GM12878 (cell line): ENCODE measurements at regions not wholly inside any gene's neighbourhood (a gene's known extent, or its start where the extent isn't known, plus 50 kb on each side); places are given as distances from the start of the nearest gene placed in this dataset.

Experiments
- CHD1 ChIP-seq: IDR thresholded peaks from 2 replicates; pipeline ENCODE4 v1.6.1; 2012; ENCODE audit warnings: low read depth, low read length, improper control_type of control experiment
- CTCF ChIP-seq, 3 experiments: IDR thresholded peaks in 2 of 3; conservative IDR thresholded peaks in 1 of 3; 2 replicates each; pipeline ENCODE4 v1.5.1; 2011; ENCODE audit warnings: low read depth in 3 of 3, low read length in 3 of 3, mild to moderate bottlenecking in 3 of 3, control low read depth in 2 of 3, moderate library complexity in 2 of 3, inconsistent platforms in 1 of 3, mixed read lengths in 1 of 3; ENCODE audit not compliant: control insufficient read depth in 2 of 3, insufficient read depth in 1 of 3; ENCODE audit errors: extremely low read depth in 1 of 3
- HDAC6 ChIP-seq: fragments of 200-600 bp; sonication (generic); IDR thresholded peaks from one replicate; pipeline ENCODE4 v1.8.0; 2017; ENCODE audit warnings: antibody characterized with exemption; ENCODE audit not compliant: unreplicated experiment
- POLR2A ChIP-seq: IDR thresholded peaks from 2 replicates; pipeline ENCODE4 v1.6.1; 2011; ENCODE audit warnings: low read depth, mild to moderate bottlenecking, low read length

- 0 out of 6 replicates have a peak, but pooled peaks of 2 of the 3 experiments have one; percentile 15 to 25 for TF ChIP-seq CTCF (IDR thresholded peaks at IDR 0.05 in 2 of 3, conservative IDR thresholded peaks at IDR 0.05 in 1 of 3; ENCODE audit: control insufficient read depth in 2 of 3, extremely low read depth in 1 of 3, insufficient read depth in 1 of 3, low read depth in 3 of 3, low read length in 3 of 3)
- no peak for TF ChIP-seq POLR2A
- TF ChIP-seq CHD1, result no peak
- no peak for TF ChIP-seq HDAC6
Observed at GRCh38 chr14:45990252-45990651, 661.3 kb downstream of the RPL10L start.
